ENCODE measurements at regions not wholly inside any gene's neighbourhood (a gene's known extent, or its start where the extent isn't known, plus 50 kb on each side); places are given as distances from the start of the nearest gene placed in this dataset.
A peak's percentile ranks its signal among the peaks of the same experiment; 100 is the strongest.

GRCh38 chr21:41112740-41113692 lies 54.9 kb upstream of the BACE2 start:
- TF ChIP-seq CTCF (IDR thresholded peaks at IDR 0.05): no peak
- Mint-ChIP-seq H3K27me3 (ENCODE audit: unreplicated experiment) (peaks cover 7% of the 10 kb centered on the region), H3K9me3 (ENCODE audit: unreplicated experiment) (no peaks in the 10 kb centered on the region), H3K36me3 (ENCODE audit: unreplicated experiment) (no peaks in the 10 kb centered on the region), H3K4me1 (ENCODE audit: unreplicated experiment) (peaks cover 7% of the 10 kb centered on the region), H3K4me3 (ENCODE audit: unreplicated experiment) (peak overlapping the region; percentile 42), H3K27ac (ENCODE audit: unreplicated experiment) (peak overlapping the region; percentile 64)
- DNase-seq (ENCODE audit: extremely low spot score, unreplicated experiment): no peak

GRCh38 chr21:41115851-41116250 lies 52.1 kb upstream of the BACE2 start:
- no peak overlapping the region for H3K4me3 Mint-ChIP-seq (ENCODE audit: unreplicated experiment)
- H3K4me1 Mint-ChIP-seq (ENCODE audit: unreplicated experiment): peaks cover 7% of the 10 kb centered on the region
- peaks cover 9% of the 10 kb centered on the region for H3K27me3 Mint-ChIP-seq (ENCODE audit: unreplicated experiment)
- no peak for TF ChIP-seq CTCF (IDR thresholded peaks at IDR 0.05)
- no peak overlapping the region for H3K27ac Mint-ChIP-seq (ENCODE audit: unreplicated experiment)
- no peaks in the 10 kb centered on the region for H3K36me3 Mint-ChIP-seq (ENCODE audit: unreplicated experiment)
- DNase-seq (ENCODE audit: extremely low spot score, unreplicated experiment): no peak
- H3K9me3 Mint-ChIP-seq (ENCODE audit: unreplicated experiment): no peaks in the 10 kb centered on the region

All from osteocyte (in vitro differentiated cells).